ENCODE measurements at regions not wholly inside any gene's neighbourhood (a gene's known extent, or its start where the extent isn't known, plus 50 kb on each side); places are given as distances from the start of the nearest gene placed in this dataset.

- H3K4me1 ChIP-seq (ENCODE audit: insufficient read depth, low read length), result peaks cover 12% of the 10 kb centered on the region
- no peaks in the 10 kb centered on the region for H3K9me3 ChIP-seq (ENCODE audit: low read depth, low read length)
- no peaks in the 10 kb centered on the region for H3K27me3 ChIP-seq (ENCODE audit: insufficient read depth, low read length)
- peak overlapping the region; percentile 79 for H3K4me3 ChIP-seq (ENCODE audit: low read length)
Observed at GRCh38 chrX:46447384-46447783, 97.8 kb downstream of the ZNF674 start.

- no peaks in the 10 kb centered on the region for H3K27me3 ChIP-seq (ENCODE audit: insufficient read depth, low read length)
- peak overlapping the region; percentile 79 for H3K4me3 ChIP-seq (ENCODE audit: low read length)
- peaks cover 12% of the 10 kb centered on the region for H3K4me1 ChIP-seq (ENCODE audit: insufficient read depth, low read length)
- no peaks in the 10 kb centered on the region for H3K9me3 ChIP-seq (ENCODE audit: low read depth, low read length)
Observed at GRCh38 chrX:46446727-46447378, 98.4 kb downstream of the ZNF674 start.

DNA sequence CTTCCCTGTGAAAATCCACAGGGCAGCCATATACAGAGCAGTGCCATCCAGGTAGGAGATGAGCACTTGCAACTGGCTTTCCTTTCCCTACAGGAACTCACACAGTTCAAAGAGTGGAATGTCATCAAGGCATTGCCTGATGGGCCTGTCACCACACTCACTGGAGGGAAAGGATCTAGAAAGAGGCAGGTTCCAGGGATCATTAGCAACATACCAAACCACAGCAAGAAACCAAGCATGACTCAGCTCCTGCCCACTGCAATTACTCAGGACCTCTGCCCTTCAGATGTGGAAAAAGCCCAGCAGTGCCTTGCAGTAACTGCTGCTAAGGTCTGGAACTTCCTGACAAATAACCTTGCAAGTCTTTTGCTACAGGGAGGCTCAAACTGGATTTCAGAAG lies 101.2 kb downstream of the ZNF674 start:
- Histone ChIP-seq H3K27me3 (ENCODE audit: insufficient read depth, low read length) (no peaks in the 10 kb centered on the region), H3K4me1 (ENCODE audit: insufficient read depth, low read length) (peaks cover 12% of the 10 kb centered on the region), H3K4me3 (ENCODE audit: low read length) (no peak overlapping the region), H3K9me3 (ENCODE audit: low read depth, low read length) (no peaks in the 10 kb centered on the region)

DNA sequence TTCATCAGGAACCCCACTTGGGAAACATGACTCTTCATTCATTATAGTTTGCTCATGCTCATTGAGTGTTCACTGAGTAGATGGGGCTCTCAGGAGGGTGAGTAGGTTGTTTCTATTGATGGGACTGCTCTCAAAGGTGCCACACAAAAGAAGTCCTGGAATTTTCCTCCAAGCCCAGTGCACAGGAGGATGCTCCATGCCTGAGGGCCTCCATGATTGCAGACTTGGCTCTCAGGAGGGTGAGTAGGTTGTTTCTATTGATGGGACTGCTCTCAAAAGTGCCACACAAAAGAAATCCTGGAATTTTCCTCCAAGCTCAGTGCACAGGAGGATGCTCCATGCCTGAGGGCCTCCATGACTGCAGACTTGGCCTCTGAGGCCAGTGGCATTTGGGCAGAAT lies 108.5 kb downstream of the ZNF674 start:
- Histone ChIP-seq H3K9me3 (ENCODE audit: low read depth, low read length) (no peaks in the 10 kb centered on the region), H3K4me3 (ENCODE audit: low read length) (no peak overlapping the region), H3K4me1 (ENCODE audit: insufficient read depth, low read length) (no peaks in the 10 kb centered on the region), H3K27me3 (ENCODE audit: insufficient read depth, low read length) (no peaks in the 10 kb centered on the region)

- Histone ChIP-seq H3K9me3 (ENCODE audit: low read depth, low read length) (no peaks in the 10 kb centered on the region), H3K27me3 (ENCODE audit: insufficient read depth, low read length) (no peaks in the 10 kb centered on the region), H3K4me1 (ENCODE audit: insufficient read depth, low read length) (no peaks in the 10 kb centered on the region), H3K4me3 (ENCODE audit: low read length) (no peak overlapping the region)
Observed at GRCh38 chrX:46433892-46434291, 111.3 kb downstream of the ZNF674 start.

GRCh38 chrX:46408553-46409407 lies 136.4 kb downstream of the ZNF674 start:
- Histone ChIP-seq H3K4me1 (ENCODE audit: insufficient read depth, low read length) (no peaks in the 10 kb centered on the region), H3K9me3 (ENCODE audit: low read depth, low read length) (no peaks in the 10 kb centered on the region), H3K27me3 (ENCODE audit: insufficient read depth, low read length) (no peaks in the 10 kb centered on the region), H3K4me3 (ENCODE audit: low read length) (no peak overlapping the region)

DNA sequence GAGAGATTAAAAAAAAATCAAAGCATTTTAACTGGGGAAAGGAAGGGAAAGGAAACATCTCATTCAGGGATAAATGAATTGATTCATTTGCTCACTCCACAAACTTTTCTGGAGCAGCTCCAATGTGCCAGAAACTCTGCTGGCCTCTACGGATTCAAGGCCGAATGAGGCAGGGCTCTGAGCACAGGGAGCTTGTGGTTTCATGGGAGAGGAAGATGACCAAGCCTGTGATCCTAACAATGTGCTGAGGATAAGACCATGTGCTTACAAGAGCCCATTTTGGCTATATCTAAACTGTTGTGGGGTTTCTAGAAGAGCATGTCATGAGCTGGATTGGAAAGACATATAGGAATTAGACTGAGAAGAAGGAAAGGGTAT lies 137.5 kb downstream of the ZNF674 start:
- no peaks in the 10 kb centered on the region for H3K4me1 ChIP-seq (ENCODE audit: insufficient read depth, low read length)
- H3K9me3 ChIP-seq (ENCODE audit: low read depth, low read length), result no peaks in the 10 kb centered on the region
- H3K4me3 ChIP-seq (ENCODE audit: low read length), result no peak overlapping the region
- H3K27me3 ChIP-seq (ENCODE audit: insufficient read depth, low read length), result no peaks in the 10 kb centered on the region

DNA sequence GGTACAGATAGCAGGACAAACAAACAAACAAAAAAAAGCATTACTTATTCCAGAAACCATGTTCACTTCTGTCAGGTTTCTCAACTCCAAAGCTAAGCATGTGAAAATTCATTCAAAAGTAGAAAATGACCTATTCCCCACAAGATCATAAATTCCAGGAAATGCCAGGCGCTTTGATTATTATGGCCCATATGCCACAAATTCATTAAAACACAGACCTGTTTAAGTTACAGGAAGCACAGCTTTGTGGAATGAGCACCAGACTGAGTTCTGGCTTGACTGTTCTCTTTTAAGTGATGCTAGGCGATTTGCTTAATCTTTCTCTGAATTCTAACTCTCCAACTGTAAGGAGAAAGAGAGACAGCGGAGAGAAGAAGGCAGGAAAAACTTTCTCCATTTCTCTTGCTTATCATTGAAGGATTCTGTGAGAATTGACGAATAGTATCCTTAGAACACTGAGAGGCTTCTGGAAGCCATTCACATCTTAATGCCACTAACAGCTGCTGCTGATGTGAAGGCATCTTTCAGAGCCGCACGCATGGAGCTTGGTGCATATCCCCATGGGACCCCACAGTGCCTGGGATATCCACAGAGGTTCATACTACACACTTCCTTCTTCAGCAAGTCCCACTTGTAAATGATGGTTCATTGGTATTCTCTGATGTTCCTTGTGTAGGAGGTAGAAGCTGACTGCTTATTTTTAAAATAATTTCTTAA lies 138.0 kb downstream of the ZNF674 start:
- no peaks in the 10 kb centered on the region for H3K27me3 ChIP-seq (ENCODE audit: insufficient read depth, low read length)
- no peaks in the 10 kb centered on the region for H3K9me3 ChIP-seq (ENCODE audit: low read depth, low read length)
- H3K4me3 ChIP-seq (ENCODE audit: low read length), result no peak overlapping the region
- H3K4me1 ChIP-seq (ENCODE audit: insufficient read depth, low read length), result no peaks in the 10 kb centered on the region

DNA sequence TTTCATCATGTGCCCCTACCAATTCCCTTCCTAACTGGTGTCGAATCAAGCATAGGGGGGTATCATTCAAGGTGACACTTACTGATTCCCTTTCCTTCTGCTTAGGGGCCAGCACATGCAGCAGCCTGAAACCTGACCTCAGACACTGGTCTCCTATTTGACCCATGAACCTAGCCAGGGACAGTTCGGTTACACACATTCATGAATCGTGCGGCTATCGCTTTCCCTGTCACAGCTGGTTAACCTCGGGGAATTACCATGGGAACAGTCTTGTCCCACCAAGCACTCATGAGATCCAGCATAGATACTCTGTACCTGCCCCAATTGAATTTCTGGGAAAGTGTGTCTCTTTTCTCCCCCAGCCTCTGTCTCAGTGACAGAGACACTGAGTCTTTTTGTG lies 140.4 kb downstream of the ZNF674 start:
- H3K9me3 ChIP-seq (ENCODE audit: low read depth, low read length), result no peaks in the 10 kb centered on the region
- no peaks in the 10 kb centered on the region for H3K4me1 ChIP-seq (ENCODE audit: insufficient read depth, low read length)
- H3K27me3 ChIP-seq (ENCODE audit: insufficient read depth, low read length), result no peaks in the 10 kb centered on the region
- no peak overlapping the region for H3K4me3 ChIP-seq (ENCODE audit: low read length)

DNA sequence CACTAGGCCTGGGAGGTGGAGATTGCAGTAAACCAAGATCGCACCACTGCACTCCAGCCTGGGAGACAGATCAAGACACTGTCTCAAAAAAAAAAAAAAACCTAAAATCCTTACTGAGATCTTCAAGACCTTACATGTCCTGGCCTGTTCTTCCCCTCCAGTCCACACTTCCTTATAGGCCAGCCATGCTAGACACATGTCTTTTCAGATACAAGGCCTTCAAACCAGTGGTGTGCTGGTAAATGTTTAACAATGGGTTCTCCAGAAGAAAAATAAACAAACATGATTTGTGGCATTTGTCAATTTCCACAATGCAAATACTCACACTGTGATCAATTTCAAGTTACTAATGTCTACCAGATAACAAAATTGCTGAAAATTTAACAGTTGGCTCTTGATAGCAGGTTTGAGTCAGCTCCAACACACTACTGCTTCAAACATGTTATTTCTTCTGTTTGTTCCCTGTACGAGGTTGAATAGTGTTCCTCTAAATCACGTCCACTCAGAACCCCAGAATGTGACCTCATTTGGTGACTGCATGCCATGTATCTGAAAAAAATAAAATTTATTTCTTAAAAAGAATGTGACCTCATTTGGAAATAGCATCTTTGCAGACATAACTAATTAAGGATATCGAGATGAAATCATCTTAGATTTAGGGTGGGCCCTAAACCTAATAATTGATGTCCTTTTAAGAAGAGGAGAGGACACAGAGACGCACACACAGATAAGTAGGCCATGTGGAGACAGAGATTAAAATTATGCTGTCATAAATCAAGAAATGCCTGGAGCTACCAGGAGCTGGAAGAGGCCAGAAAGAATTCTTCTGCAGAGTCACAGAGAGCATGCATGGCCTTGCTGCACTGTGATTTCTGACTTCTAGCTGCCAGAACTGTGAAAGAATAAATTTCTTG lies 144.4 kb downstream of the ZNF674 start:
- Histone ChIP-seq H3K4me3 (ENCODE audit: low read length) (no peak overlapping the region), H3K4me1 (ENCODE audit: insufficient read depth, low read length) (no peaks in the 10 kb centered on the region), H3K9me3 (ENCODE audit: low read depth, low read length) (no peaks in the 10 kb centered on the region), H3K27me3 (ENCODE audit: insufficient read depth, low read length) (no peaks in the 10 kb centered on the region)

DNA sequence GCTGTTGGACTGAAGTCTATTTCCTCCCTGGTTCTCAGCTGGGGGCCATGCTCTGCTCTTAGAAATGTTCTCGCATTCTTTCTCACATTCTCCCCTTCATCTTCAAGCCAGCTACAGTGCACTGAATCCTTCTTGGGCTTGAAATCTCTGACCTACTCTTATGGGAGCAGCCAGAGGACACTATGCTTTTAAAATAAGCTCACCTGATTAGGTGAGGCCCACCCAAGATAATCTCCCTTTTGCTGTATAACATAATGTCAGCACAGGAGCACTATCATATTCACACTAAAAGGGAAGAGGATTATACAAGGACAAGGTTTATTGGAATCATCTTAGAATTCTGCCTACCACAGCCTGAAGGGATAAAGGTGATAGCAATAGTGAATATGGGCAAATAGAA lies 146.3 kb downstream of the ZNF674 start:
- no peak overlapping the region for H3K4me3 ChIP-seq (ENCODE audit: low read length)
- H3K4me1 ChIP-seq (ENCODE audit: insufficient read depth, low read length), result no peaks in the 10 kb centered on the region
- H3K27me3 ChIP-seq (ENCODE audit: insufficient read depth, low read length), result no peaks in the 10 kb centered on the region
- no peaks in the 10 kb centered on the region for H3K9me3 ChIP-seq (ENCODE audit: low read depth, low read length)

GRCh38 chrX:46398126-46398525 lies 147.1 kb downstream of the ZNF674 start:
- Histone ChIP-seq H3K27me3 (ENCODE audit: insufficient read depth, low read length) (no peaks in the 10 kb centered on the region), H3K4me1 (ENCODE audit: insufficient read depth, low read length) (no peaks in the 10 kb centered on the region), H3K4me3 (ENCODE audit: low read length) (no peak overlapping the region), H3K9me3 (ENCODE audit: low read depth, low read length) (no peaks in the 10 kb centered on the region)

GRCh38 chrX:46386511-46386910 lies 158.7 kb downstream of the ZNF674 start:
- no peaks in the 10 kb centered on the region for H3K4me1 ChIP-seq (ENCODE audit: insufficient read depth, low read length)
- H3K9me3 ChIP-seq (ENCODE audit: low read depth, low read length), result no peaks in the 10 kb centered on the region
- no peak overlapping the region for H3K4me3 ChIP-seq (ENCODE audit: low read length)
- no peaks in the 10 kb centered on the region for H3K27me3 ChIP-seq (ENCODE audit: insufficient read depth, low read length)

GRCh38 chrX:46383006-46383405 lies 162.2 kb downstream of the ZNF674 start:
- Histone ChIP-seq H3K27me3 (ENCODE audit: insufficient read depth, low read length) (no peaks in the 10 kb centered on the region), H3K4me1 (ENCODE audit: insufficient read depth, low read length) (no peaks in the 10 kb centered on the region), H3K4me3 (ENCODE audit: low read length) (no peak overlapping the region), H3K9me3 (ENCODE audit: low read depth, low read length) (no peaks in the 10 kb centered on the region)

Data from mononuclear cell (primary cell).